ENCODE measurements at regions not wholly inside any gene's neighbourhood (a gene's known extent, or its start where the extent isn't known, plus 50 kb on each side); places are given as distances from the start of the nearest gene placed in this dataset.
"Not testable (repeated sequence)": the region's sequence is repeated elsewhere in the genome, so short reads cannot be mapped to it uniquely, and the experiment has no call there.

- whole genome bisulfite sequencing, 4 donors: 70 to 76% (median 73%) methylated on average over 2 of the region's 2 CpGs
- Histone ChIP-seq H3K4me1 (no peaks in the 10 kb centered on the region), H3K36me3 (no peaks in the 10 kb centered on the region), H3K27ac (no peak overlapping the region), H3K27me3 (no peaks in the 10 kb centered on the region), H3K9me3 (no peaks in the 10 kb centered on the region), H3K4me3 (no peak overlapping the region)
- TF ChIP-seq CTCF (IDR thresholded peaks at IDR 0.05): no peak
- intact Hi-C loops (cut with DNase I): no loop called here
- no peak for ATAC-seq
- no peak for DNase-seq
These were observed 372.0 kb upstream of the NDST4 start for GRCh38 chr4:115485402-115485801.

GRCh38 chr4:115484479-115484878 is 371.1 kb upstream of the NDST4 start:
- Histone ChIP-seq H3K9me3 (no peaks in the 10 kb centered on the region), H3K27me3 (no peaks in the 10 kb centered on the region), H3K4me3 (no peak overlapping the region), H3K27ac (no peak overlapping the region), H3K36me3 (no peaks in the 10 kb centered on the region), H3K4me1 (no peaks in the 10 kb centered on the region)
- WGBS, 4 donors: 76 to 84% (median 82%) methylated on average over 4 of the region's 4 CpGs
- DNase-seq (no peak), ATAC-seq (no peak)
- intact Hi-C loops (cut with DNase I): no loop called here
- no peak for TF ChIP-seq CTCF (IDR thresholded peaks at IDR 0.05)

GRCh38 chr4:115470763-115471162 is 357.3 kb upstream of the NDST4 start:
- Histone ChIP-seq H3K9me3 (no peaks in the 10 kb centered on the region), H3K27ac (no peak overlapping the region), H3K36me3 (no peaks in the 10 kb centered on the region), H3K4me1 (no peaks in the 10 kb centered on the region), H3K4me3 (no peak overlapping the region), H3K27me3 (no peaks in the 10 kb centered on the region)
- intact Hi-C loops (cut with DNase I): no loop called here
- no peak for ATAC-seq
- WGBS, 4 donors: 34 to 74% (median 44%) methylated on average over 1 of the region's 1 CpG
- TF ChIP-seq POLR2A (IDR thresholded peaks at IDR 0.05) (no peak), CTCF (IDR thresholded peaks at IDR 0.05) (no peak)
- DNase-seq: no peak

- ATAC-seq; H3K4me1 ChIP-seq; H3K27me3 ChIP-seq; H3K36me3 ChIP-seq; H3K4me3 ChIP-seq; H3K9me3 ChIP-seq; DNase-seq; H3K27ac ChIP-seq; intact Hi-C loops (cut with DNase I): not testable (repeated sequence)
- 57 to 63% (median 58%) methylated on average over 4 of the region's 4 CpGs for WGBS, 4 donors
These were observed 345.9 kb upstream of the NDST4 start for GRCh38 chr4:115459301-115459700.

- intact Hi-C loops (cut with DNase I): no loop called here
- Histone ChIP-seq H3K4me1 (no peaks in the 10 kb centered on the region), H3K36me3 (no peaks in the 10 kb centered on the region), H3K9me3 (no peaks in the 10 kb centered on the region), H3K4me3 (no peak overlapping the region), H3K27me3 (no peaks in the 10 kb centered on the region), H3K27ac (no peak overlapping the region)
- 71 to 73% (median 72%) methylated on average over 1 of the region's 1 CpG for WGBS, 4 donors
- DNase-seq (no peak), ATAC-seq (no peak)
- TF ChIP-seq CTCF (IDR thresholded peaks at IDR 0.05) (no peak), POLR2A (IDR thresholded peaks at IDR 0.05) (no peak)
These were observed 342.8 kb upstream of the NDST4 start for GRCh38 chr4:115456231-115456630.

Measured in heart left ventricle (tissue), 16 donors.